NT2/D1 (cell line): ENCODE measurements at regions not wholly inside any gene's neighbourhood (a gene's known extent, or its start where the extent isn't known, plus 50 kb on each side); places are given as distances from the start of the nearest gene placed in this dataset.

Source experiments
- DNase-seq: peaks from one replicate; pipeline ENCODE4 v3.0.0-alpha.2; 2011; ENCODE audit warnings: low read depth, low spot score
- H3K27me3 ChIP-seq: 2 replicates; pipeline ENCODE4 v1.6.0; 2011; ENCODE audit warnings: mild to moderate bottlenecking; ENCODE audit not compliant: insufficient read length, insufficient read depth
- H3K36me3 ChIP-seq: 2 replicates; pipeline ENCODE4 v1.6.1; 2011; ENCODE audit warnings: mild to moderate bottlenecking, low read length, mixed read lengths; ENCODE audit not compliant: insufficient read depth, insufficient read length
- H3K4me1 ChIP-seq: 2 replicates; pipeline ENCODE4 v1.5.1; 2011; ENCODE audit not compliant: insufficient read depth, insufficient read length
- H3K4me3 ChIP-seq: 2 replicates; pipeline ENCODE4 v1.5.1; 2011; ENCODE audit warnings: low read depth; ENCODE audit not compliant: insufficient read length
- H3K9ac ChIP-seq: 2 replicates; pipeline ENCODE4 v1.6.0; 2011; ENCODE audit warnings: low read depth; ENCODE audit not compliant: insufficient read length
- H3K9me3 ChIP-seq: 2 replicates; pipeline ENCODE4 v1.5.1; 2011; ENCODE audit warnings: mild to moderate bottlenecking, low read length; ENCODE audit not compliant: insufficient read depth
- SUZ12 ChIP-seq: IDR thresholded peaks from 2 replicates; pipeline ENCODE4 v1.6.1; 2011; ENCODE audit not compliant: insufficient read length, insufficient read depth; ENCODE audit errors: extremely low read depth
- YY1 ChIP-seq: IDR thresholded peaks from 2 replicates; pipeline ENCODE4 v1.6.1; 2011; ENCODE audit not compliant: insufficient read length, insufficient read depth
- ZNF274 ChIP-seq: IDR thresholded peaks from 2 replicates; pipeline ENCODE4 v1.6.1; 2011; ENCODE audit warnings: mild to moderate bottlenecking, low read depth, low read length

DNA sequence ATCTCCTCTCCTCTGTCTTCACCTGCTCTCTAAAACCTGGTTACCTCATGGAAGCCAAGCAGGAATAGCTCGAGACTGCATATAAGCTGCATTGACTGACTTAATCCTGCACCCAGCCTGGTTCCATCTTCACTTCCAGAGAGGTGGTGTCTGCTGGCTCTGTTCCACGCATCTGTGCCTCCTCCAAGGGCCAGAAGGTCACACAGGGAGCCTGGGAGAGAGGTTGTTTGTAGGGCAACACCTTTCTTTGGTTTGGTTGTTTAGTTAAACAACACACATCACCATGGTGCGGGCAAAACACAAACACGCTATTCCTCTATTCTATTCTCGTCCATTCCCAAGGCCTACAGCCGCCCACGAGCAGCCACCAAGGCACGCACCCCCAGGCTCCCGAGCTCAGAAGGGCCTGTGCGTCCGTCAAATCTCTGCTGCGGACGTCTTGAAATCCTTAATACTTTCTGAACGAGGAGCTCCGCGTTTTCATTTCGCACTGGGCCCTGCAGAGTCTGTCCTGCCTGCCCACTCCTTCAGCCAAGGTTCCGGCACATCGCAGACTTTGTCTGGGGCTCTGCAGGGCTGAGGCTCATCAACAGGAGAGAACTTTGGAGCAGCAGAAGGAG lies 116.2 kb downstream of the RIPK4 start:
- no peak for DNase-seq
- H3K9ac ChIP-seq: no peak overlapping the region
- H3K9me3 ChIP-seq: peaks cover 9% of the 10 kb centered on the region; the same call in 1 of the 2 replicates
- TF ChIP-seq ZNF274: no peak
- no peak for TF ChIP-seq SUZ12
- TF ChIP-seq YY1: no peak
- H3K36me3 ChIP-seq: no peaks in the 10 kb centered on the region
- no peaks in the 10 kb centered on the region for H3K27me3 ChIP-seq
- no peaks in the 10 kb centered on the region for H3K4me1 ChIP-seq
- H3K4me3 ChIP-seq: no peak overlapping the region

DNA sequence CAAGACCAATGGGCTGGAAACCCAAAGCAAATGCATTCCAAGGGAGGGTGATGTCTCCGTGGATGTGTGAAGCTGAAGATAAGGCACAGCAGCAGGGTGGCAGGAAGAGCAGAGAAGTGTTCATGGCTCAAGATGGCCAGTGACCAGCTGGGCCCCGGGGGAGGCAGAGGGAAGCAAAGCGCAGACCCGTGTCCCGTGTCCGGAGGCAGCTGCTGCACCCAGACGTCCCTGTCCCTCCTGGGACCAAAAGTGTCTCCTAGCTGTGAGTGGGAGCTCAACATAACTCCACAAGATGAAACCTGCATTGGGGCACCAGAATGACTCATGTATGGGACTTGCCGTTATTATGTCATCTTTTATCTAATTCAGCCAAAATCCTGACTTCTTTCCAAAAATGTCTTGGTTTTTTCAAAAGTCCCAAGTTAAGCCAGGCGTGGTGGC lies 118.2 kb downstream of the RIPK4 start:
- Histone ChIP-seq H3K9ac (no peak overlapping the region), H3K4me1 (no peaks in the 10 kb centered on the region), H3K27me3 (no peaks in the 10 kb centered on the region), H3K36me3 (no peaks in the 10 kb centered on the region), H3K9me3 (no peaks in the 10 kb centered on the region; the same call in 1 of the 2 replicates), H3K4me3 (no peak overlapping the region)
- no peak for DNase-seq
- no peak for TF ChIP-seq ZNF274
- no peak for TF ChIP-seq SUZ12
- no peak for TF ChIP-seq YY1

DNA sequence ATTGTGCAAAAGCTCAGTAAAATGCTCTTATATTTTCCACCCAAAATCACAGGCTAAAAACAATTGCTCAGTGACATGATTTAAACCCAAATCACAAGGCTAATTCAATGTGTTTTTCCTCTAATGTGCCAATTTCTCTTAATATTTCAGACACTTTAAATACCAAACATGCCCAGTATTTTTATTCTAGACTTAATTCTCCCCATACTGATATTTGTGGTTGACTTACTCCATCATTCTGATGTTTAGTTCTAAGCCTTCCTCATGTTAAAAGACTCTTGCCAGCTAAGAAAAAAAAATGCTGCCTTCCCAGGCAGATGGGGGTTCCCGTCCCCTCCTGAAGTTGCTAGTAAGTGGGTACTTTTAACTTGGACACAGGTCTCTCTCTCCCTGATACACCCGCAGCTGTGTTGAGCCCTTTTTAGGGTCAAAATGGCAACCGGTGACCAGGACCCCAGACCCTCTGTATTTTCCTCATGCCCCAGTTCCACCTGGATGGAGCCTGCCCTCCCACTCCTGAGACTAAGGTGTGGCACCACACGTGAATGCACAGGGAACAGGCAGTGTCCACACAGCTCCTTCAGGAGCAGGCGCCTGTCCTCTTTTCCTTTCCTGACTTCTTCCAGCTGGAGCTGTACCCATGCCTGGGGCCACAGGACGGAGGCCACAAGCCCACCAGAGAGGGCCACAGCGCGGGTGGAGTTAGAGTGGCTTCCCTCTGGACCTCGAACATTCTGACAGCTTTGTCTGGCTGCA lies 118.9 kb downstream of the RIPK4 start:
- DNase-seq: no peak
- no peaks in the 10 kb centered on the region for H3K27me3 ChIP-seq
- H3K9me3 ChIP-seq: no peaks in the 10 kb centered on the region
- no peak overlapping the region for H3K9ac ChIP-seq
- no peak overlapping the region for H3K4me3 ChIP-seq
- TF ChIP-seq ZNF274: no peak
- TF ChIP-seq YY1: no peak
- TF ChIP-seq SUZ12: no peak
- H3K36me3 ChIP-seq: no peaks in the 10 kb centered on the region
- H3K4me1 ChIP-seq: no peaks in the 10 kb centered on the region

DNA sequence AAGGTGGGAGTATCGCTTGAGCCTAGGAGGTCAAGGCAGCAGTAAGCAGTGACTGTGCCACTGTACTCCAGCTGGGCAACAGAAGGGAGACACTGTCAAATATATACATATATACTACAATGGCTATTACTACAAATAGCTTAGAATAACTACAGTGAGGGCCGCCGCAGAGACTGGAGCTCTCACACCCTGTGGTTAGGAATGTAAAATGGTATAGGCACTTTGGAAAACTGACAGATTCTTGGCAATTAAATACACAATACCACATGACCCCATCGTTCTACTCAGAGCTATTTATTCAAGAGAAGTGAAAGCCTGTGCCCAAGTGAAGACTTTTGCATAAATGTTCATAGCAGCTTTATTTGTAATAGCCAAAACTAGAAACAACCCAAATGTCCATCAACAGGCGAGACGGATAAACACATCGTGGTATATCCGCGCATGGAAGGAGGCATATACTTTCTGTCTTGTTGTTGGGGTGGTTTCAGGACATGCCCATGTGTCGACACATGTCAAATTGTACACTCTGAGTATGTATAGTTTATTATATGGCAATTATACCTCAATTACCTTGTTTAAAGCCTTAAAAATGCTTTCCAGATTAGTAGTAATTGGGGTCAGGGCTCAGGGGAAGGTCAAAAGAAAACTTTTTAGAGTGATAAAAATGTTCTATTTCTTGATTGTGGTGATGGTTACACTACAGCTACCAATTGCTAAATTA lies 123.4 kb downstream of the RIPK4 start:
- no peak for DNase-seq
- Histone ChIP-seq H3K9ac (no peak overlapping the region), H3K27me3 (no peaks in the 10 kb centered on the region), H3K4me1 (no peaks in the 10 kb centered on the region), H3K9me3 (peaks cover 11% of the 10 kb centered on the region; the same call in 1 of the 2 replicates), H3K36me3 (no peaks in the 10 kb centered on the region), H3K4me3 (no peak overlapping the region)
- TF ChIP-seq ZNF274 (no peak), YY1 (no peak), SUZ12 (no peak)

DNA sequence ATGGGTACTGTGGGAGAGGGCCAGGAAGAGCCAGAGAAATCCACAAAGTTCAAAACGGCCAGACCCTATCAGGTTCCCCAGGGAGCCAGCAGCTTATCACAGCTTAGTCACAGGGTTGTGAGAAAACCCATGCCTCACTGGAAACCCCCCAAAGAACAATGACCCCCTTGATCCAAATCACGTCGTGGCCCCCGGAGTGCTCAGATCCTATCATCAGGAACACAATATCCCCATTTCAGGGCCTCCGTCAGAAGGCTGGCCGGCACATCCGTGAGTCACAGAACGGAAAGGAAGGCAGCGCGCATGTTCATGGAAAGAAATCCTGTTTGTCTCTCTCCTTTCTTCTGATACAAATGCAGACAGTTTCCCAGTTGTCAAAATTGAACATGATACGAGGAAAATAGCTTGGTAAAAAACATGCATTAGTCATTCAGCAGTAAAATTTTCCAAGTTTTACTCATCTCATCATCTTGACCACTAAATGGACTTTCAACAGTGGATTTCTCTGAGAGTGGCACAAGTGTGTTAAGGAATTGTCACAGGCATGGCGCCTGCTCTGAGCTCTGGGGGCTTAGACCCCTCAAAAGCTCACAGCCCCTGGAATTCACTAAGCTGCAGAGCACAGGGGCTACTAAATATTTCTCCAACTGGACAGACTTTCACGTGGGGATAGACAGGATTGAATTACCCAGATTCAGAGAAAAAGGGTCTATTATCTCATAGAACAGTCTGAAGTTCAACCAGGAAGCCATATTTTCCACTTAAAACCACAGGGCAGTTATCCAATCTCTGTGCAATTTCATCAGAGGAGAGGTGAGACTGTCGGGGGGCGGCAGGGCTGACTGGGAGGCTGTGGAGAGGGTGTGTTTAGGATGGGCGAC lies 124.8 kb downstream of the RIPK4 start:
- peaks cover 19% of the 10 kb centered on the region; the same call in 1 of the 2 replicates for H3K9me3 ChIP-seq
- no peak for DNase-seq
- no peak for TF ChIP-seq YY1
- H3K4me3 ChIP-seq: no peak overlapping the region
- no peaks in the 10 kb centered on the region for H3K36me3 ChIP-seq
- no peak overlapping the region for H3K9ac ChIP-seq
- no peaks in the 10 kb centered on the region for H3K4me1 ChIP-seq
- H3K27me3 ChIP-seq: no peaks in the 10 kb centered on the region

DNA sequence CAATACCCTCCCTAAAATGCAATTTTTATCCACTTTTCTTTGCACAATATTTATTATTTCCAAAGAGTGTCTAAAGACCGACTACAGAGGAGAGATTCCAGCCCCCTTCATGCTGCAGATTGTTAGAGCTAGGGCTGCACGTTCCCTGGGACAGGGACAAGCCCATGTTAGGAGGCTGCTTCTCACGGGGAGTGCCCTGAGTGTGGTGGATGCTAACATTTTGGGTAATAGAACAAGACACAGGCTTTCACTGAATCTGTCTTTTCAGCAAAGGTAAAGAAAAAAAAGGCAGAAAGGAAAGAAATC lies 125.4 kb downstream of the RIPK4 start:
- no peak for DNase-seq
- H3K27me3 ChIP-seq: no peaks in the 10 kb centered on the region
- peaks cover 19% of the 10 kb centered on the region; the same call in 1 of the 2 replicates for H3K9me3 ChIP-seq
- H3K4me3 ChIP-seq: no peak overlapping the region
- H3K9ac ChIP-seq: no peak overlapping the region
- H3K36me3 ChIP-seq: no peaks in the 10 kb centered on the region
- TF ChIP-seq ZNF274 (no peak), SUZ12 (no peak), YY1 (no peak)
- no peaks in the 10 kb centered on the region for H3K4me1 ChIP-seq
